ENCODE measurements at regions not wholly inside any gene's neighbourhood (a gene's known extent, or its start where the extent isn't known, plus 50 kb on each side); places are given as distances from the start of the nearest gene placed in this dataset.

GRCh38 chr10:113463777-113464176 lies 89.1 kb upstream of the HABP2 start:
- no peaks in the 10 kb centered on the region for H3K79me2 ChIP-seq (ENCODE audit: insufficient read depth, low read length)
- ATAC-seq (no peak), DNase-seq (ENCODE audit: low read depth, low spot score) (no peak)
- H4K20me1 ChIP-seq (ENCODE audit: insufficient read depth) = no peaks in the 10 kb centered on the region
- RAD21 ChIA-PET (ENCODE audit: low non-redundant PET in 1 of 2, low total read pairs in 2 of 2, uncharacterized antibody in 2 of 2, unreplicated experiment in 2 of 2) = no interaction called here
- no peak overlapping the region for H3K4me2 ChIP-seq (ENCODE audit: low read length)
- intact Hi-C loops (cut with micrococcal nuclease) = no loop called here
- no TSS peak for BruUV-seq (replicated peaks)
- no peaks in the 10 kb centered on the region for H3K36me3 ChIP-seq (ENCODE audit: control insufficient read depth in 1 of 2, insufficient read depth in 2 of 2, low read length in 2 of 2)
- no peak overlapping the region for H2AFZ ChIP-seq (ENCODE audit: low read depth, low read length, poor library complexity, severe bottlenecking)
- no peak overlapping the region for H3K9ac ChIP-seq (ENCODE audit: low read length)
- CTCF ChIA-PET = no interaction called here
- POLR2A ChIA-PET = no interaction called here
- H3K9me3 ChIP-seq (ENCODE audit: control insufficient read depth in 1 of 2, insufficient read depth in 1 of 2, low read depth in 1 of 2, low read length in 2 of 2) = no peaks in the 10 kb centered on the region
- no peaks in the 10 kb centered on the region for H3K9me2 ChIP-seq (ENCODE audit: insufficient read depth)
- H3K27ac ChIP-seq (ENCODE audit: low read depth, low read length) = no peak overlapping the region
- TF ChIP-seq ZBTB33 (IDR thresholded peaks at IDR 0.05; ENCODE audit: extremely low read depth, insufficient replicate concordance, low read length) (no peak), RAD21 (IDR thresholded peaks at IDR 0.05; ENCODE audit: low read depth) (no peak), MAX (IDR thresholded peaks at IDR 0.05) (no peak), TCF7L2 (IDR thresholded peaks at IDR 0.05; ENCODE audit: borderline replicate concordance, extremely low read depth, insufficient read depth, insufficient read length) (no peak), SP1 (IDR thresholded peaks at IDR 0.05; ENCODE audit: low read depth) (no peak), EZH2phosphoT487 (IDR thresholded peaks at IDR 0.05; ENCODE audit: borderline replicate concordance) (no peak), SIN3A (IDR thresholded peaks at IDR 0.05; ENCODE audit: low read depth) (no peak), JUND (IDR thresholded peaks at IDR 0.05) (no peak), CBX3 (IDR thresholded peaks at IDR 0.05; ENCODE audit: low read depth) (no peak), ATF3 (IDR thresholded peaks at IDR 0.05) (no peak), ELF1 (IDR thresholded peaks at IDR 0.05; ENCODE audit: borderline replicate concordance, low read depth) (no peak), POLR2AphosphoS5 (IDR thresholded peaks at IDR 0.05; ENCODE audit: low read depth, low read length) (no peak), CEBPB (IDR thresholded peaks at IDR 0.05; ENCODE audit: low read depth) (no peak), CTCF (IDR thresholded peaks at IDR 0.05 in 2 of 3, conservative IDR thresholded peaks at IDR 0.05 in 1 of 3; ENCODE audit: borderline replicate concordance in 1 of 3, insufficient read depth in 1 of 3, low read depth in 2 of 3, low read length in 2 of 3) (no peak)
- no peak overlapping the region for H3K4me3 ChIP-seq (replicated peaks in 1 of 2; ENCODE audit: low read depth in 1 of 2, low read length in 2 of 2)
- H3K27me3 ChIP-seq (ENCODE audit: insufficient read depth, low read length) = no peaks in the 10 kb centered on the region; the same call in 1 of the 2 replicates
- H3K4me1 ChIP-seq (ENCODE audit: control insufficient read depth in 1 of 2, insufficient read depth in 2 of 2, low read length in 2 of 2) = no peaks in the 10 kb centered on the region
